Ishikawa (cell line): ENCODE measurements at regions not wholly inside any gene's neighbourhood (a gene's known extent, or its start where the extent isn't known, plus 50 kb on each side); places are given as distances from the start of the nearest gene placed in this dataset.

Experiments
- CEBPB ChIP-seq: IDR thresholded peaks from 2 replicates; pipeline ENCODE4 v1.6.1; 2012
- CREB1 ChIP-seq: IDR thresholded peaks from 2 replicates; pipeline ENCODE4 v1.6.1; 2012; ENCODE audit warnings: low read depth
- EGR1 ChIP-seq: IDR thresholded peaks from 2 replicates; pipeline ENCODE4 v1.6.1; 2012
- EP300 ChIP-seq: IDR thresholded peaks from 2 replicates; pipeline ENCODE4 v1.6.1; 2012; ENCODE audit warnings: borderline replicate concordance
- FOXM1 ChIP-seq: IDR thresholded peaks from 2 replicates; pipeline ENCODE4 v1.6.1; 2012; ENCODE audit warnings: low read depth, borderline replicate concordance
- MAX ChIP-seq: IDR thresholded peaks from 2 replicates; pipeline ENCODE4 v1.6.1; 2012
- NFIC ChIP-seq: IDR thresholded peaks from 2 replicates; pipeline ENCODE4 v1.6.1; 2012
- RAD21 ChIP-seq: IDR thresholded peaks from 2 replicates; pipeline ENCODE4 v1.6.1; 2012; ENCODE audit warnings: low read depth
- REST ChIP-seq: IDR thresholded peaks from 2 replicates; pipeline ENCODE4 v1.6.1; 2012; ENCODE audit warnings: low read depth, mild to moderate bottlenecking
- TAF1 ChIP-seq: IDR thresholded peaks from 2 replicates; pipeline ENCODE4 v1.6.1; 2012; ENCODE audit warnings: low read depth, mild to moderate bottlenecking
- TCF12 ChIP-seq: IDR thresholded peaks from 2 replicates; pipeline ENCODE4 v1.6.1; 2012; ENCODE audit warnings: low read depth
- TEAD4 ChIP-seq: IDR thresholded peaks from 2 replicates; pipeline ENCODE4 v1.6.1; 2012
- USF1 ChIP-seq: IDR thresholded peaks from 2 replicates; pipeline ENCODE4 v1.6.1; 2012
- YY1 ChIP-seq: IDR thresholded peaks from 2 replicates; pipeline ENCODE4 v1.6.1; 2012; ENCODE audit warnings: low read depth
- ZBTB7A ChIP-seq: IDR thresholded peaks from 2 replicates; pipeline ENCODE4 v1.6.1; 2012; ENCODE audit warnings: low read depth

- TF ChIP-seq USF1 (no peak), TEAD4 (no peak), NFIC (no peak), YY1 (no peak), FOXM1 (no peak), MAX (no peak), REST (no peak), TAF1 (no peak), EP300 (no peak), CEBPB (no peak), RAD21 (no peak)
Observed at GRCh38 chr7:68929781-68930261, 668.5 kb upstream of the AUTS2 start.

GRCh38 chr7:68936471-68937035 lies 661.7 kb upstream of the AUTS2 start:
- TF ChIP-seq EGR1, result no peak
- TF ChIP-seq TCF12, result no peak
- TF ChIP-seq CEBPB, result no peak
- no peak for TF ChIP-seq ZBTB7A
- TF ChIP-seq CREB1, result no peak
- TF ChIP-seq REST, result no peak
- no peak for TF ChIP-seq FOXM1
- TF ChIP-seq TAF1, result no peak

GRCh38 chr7:68938151-68938550 lies 660.1 kb upstream of the AUTS2 start:
- no peak for TF ChIP-seq CREB1
- no peak for TF ChIP-seq REST
- no peak for TF ChIP-seq CEBPB
- TF ChIP-seq ZBTB7A, result no peak
- no peak for TF ChIP-seq USF1
- no peak for TF ChIP-seq EGR1
- no peak for TF ChIP-seq EP300

GRCh38 chr7:68943786-68944185 lies 654.5 kb upstream of the AUTS2 start:
- TF ChIP-seq YY1 (no peak), USF1 (no peak), CEBPB (no peak), EGR1 (no peak), FOXM1 (no peak), TEAD4 (no peak), REST (no peak), MAX (no peak), CREB1 (no peak)
